ENCODE measurements at regions not wholly inside any gene's neighbourhood (a gene's known extent, or its start where the extent isn't known, plus 50 kb on each side); places are given as distances from the start of the nearest gene placed in this dataset.

DNA sequence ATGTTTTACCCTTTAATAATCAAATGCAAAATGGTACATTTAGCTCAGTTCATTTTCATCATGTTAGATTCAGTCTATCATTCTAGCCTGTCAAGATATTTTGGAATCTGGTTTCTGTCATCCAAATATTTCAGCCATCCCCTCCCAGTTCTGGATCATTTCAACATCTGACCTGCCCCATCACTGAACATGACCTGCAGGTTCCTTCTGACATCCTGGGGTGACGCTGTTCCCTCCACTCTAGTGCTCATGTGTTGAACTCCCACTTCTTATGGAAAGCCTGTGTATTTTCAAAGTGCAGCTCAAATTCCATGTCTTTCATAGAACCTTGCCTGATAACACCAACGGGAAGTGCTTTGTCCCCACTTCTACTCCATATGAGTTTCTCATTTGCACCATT lies 320.0 kb upstream of the TNP1 start:
- TF ChIP-seq, protein P1, sequence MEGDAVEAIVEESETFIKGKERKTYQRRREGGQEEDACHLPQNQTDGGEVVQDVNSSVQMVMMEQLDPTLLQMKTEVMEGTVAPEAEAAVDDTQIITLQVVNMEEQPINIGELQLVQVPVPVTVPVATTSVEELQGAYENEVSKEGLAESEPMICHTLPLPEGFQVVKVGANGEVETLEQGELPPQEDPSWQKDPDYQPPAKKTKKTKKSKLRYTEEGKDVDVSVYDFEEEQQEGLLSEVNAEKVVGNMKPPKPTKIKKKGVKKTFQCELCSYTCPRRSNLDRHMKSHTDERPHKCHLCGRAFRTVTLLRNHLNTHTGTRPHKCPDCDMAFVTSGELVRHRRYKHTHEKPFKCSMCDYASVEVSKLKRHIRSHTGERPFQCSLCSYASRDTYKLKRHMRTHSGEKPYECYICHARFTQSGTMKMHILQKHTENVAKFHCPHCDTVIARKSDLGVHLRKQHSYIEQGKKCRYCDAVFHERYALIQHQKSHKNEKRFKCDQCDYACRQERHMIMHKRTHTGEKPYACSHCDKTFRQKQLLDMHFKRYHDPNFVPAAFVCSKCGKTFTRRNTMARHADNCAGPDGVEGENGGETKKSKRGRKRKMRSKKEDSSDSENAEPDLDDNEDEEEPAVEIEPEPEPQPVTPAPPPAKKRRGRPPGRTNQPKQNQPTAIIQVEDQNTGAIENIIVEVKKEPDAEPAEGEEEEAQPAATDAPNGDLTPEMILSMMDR (IDR thresholded peaks at IDR 0.05), result no peak
- TF ChIP-seq, protein P2, sequence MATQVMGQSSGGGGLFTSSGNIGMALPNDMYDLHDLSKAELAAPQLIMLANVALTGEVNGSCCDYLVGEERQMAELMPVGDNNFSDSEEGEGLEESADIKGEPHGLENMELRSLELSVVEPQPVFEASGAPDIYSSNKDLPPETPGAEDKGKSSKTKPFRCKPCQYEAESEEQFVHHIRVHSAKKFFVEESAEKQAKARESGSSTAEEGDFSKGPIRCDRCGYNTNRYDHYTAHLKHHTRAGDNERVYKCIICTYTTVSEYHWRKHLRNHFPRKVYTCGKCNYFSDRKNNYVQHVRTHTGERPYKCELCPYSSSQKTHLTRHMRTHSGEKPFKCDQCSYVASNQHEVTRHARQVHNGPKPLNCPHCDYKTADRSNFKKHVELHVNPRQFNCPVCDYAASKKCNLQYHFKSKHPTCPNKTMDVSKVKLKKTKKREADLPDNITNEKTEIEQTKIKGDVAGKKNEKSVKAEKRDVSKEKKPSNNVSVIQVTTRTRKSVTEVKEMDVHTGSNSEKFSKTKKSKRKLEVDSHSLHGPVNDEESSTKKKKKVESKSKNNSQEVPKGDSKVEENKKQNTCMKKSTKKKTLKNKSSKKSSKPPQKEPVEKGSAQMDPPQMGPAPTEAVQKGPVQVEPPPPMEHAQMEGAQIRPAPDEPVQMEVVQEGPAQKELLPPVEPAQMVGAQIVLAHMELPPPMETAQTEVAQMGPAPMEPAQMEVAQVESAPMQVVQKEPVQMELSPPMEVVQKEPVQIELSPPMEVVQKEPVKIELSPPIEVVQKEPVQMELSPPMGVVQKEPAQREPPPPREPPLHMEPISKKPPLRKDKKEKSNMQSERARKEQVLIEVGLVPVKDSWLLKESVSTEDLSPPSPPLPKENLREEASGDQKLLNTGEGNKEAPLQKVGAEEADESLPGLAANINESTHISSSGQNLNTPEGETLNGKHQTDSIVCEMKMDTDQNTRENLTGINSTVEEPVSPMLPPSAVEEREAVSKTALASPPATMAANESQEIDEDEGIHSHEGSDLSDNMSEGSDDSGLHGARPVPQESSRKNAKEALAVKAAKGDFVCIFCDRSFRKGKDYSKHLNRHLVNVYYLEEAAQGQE (IDR thresholded peaks at IDR 0.05; ENCODE audit: insufficient read depth in 1 of 2, low read depth in 2 of 2, low read length in 1 of 2), result no peak
- TF ChIP-seq POLR2AphosphoS5 (IDR thresholded peaks at IDR 0.05; ENCODE audit: low read depth, low read length) (no peak), SIN3A (IDR thresholded peaks at IDR 0.05; ENCODE audit: borderline replicate concordance, insufficient read depth, low read depth, low read length) (no peak), TCF7L2 (IDR thresholded peaks at IDR 0.05; ENCODE audit: low read depth, low read length) (no peak)

All from Panc1 (cell line).